Lower leg skin (tissue), 4 donors: ENCODE measurements at regions not wholly inside any gene's neighbourhood (a gene's known extent, or its start where the extent isn't known, plus 50 kb on each side); places are given as distances from the start of the nearest gene placed in this dataset.

ENCODE experiments used
- DNase-seq, 2 donors: peaks; one replicate each; pipeline ENCODE4 v3.0.0-alpha.2; 2019; ENCODE audit warnings: low spot score in 2 of 2
- H3K4me3 ChIP-seq: fragments of 200-600 bp; sonication (generic); 2 replicates; pipeline ENCODE4 v1.5.1; 2017; ENCODE audit warnings: mild to moderate bottlenecking, low read depth; ENCODE audit not compliant: poor library complexity, severe bottlenecking
- CTCF ChIP-seq, 3 donors: fragments of 450-650 bp; IDR thresholded peaks; one replicate each; pipeline ENCODE4 v1.5.1; 2016; ENCODE audit warnings: antibody characterized with exemption in 3 of 3, mild to moderate bottlenecking in 3 of 3, moderate library complexity in 2 of 3
- POLR2A ChIP-seq, 2 donors: fragments of 450-650 bp; IDR thresholded peaks; one replicate each; pipeline ENCODE4 v1.6.1; 2016 to 2017; ENCODE audit warnings: antibody characterized with exemption in 2 of 2, mild to moderate bottlenecking in 1 of 2, moderate library complexity in 1 of 2
- WGBS, 2 donors: methylation state at CpG; one replicate each; pipeline ENCODE4 v1.1.5; 2018; 5-methylcytosine and 5-hydroxymethylcytosine counted together
- intact Hi-C: fragments of 100-400 bp; cut with DNase I; formaldehyde crosslinking; loops from one replicate; pipeline ENCODE4 v1.15.0; 2023; ENCODE audit warnings: low total_unique reads

- no peak for TF ChIP-seq CTCF (IDR thresholded peaks at IDR 0.05)
- 67 to 81% methylated on average over 6 of the region's 6 CpGs for WGBS, 2 donors
- no peak overlapping the region for H3K4me3 ChIP-seq
- DNase-seq = peak; percentile 4 to 66
- intact Hi-C loops = no loop called here
These were observed 143.3 kb downstream of the KLF13 start for GRCh38 chr15:31469786-31470525.

- WGBS, 2 donors = 74 to 83% methylated on average over 2 of the region's 2 CpGs
- intact Hi-C loops = no loop called here
- DNase-seq = peak in 1 of 2 donors; percentile 18
- H3K4me3 ChIP-seq = no peak overlapping the region
- no peak for TF ChIP-seq CTCF (IDR thresholded peaks at IDR 0.05)
- no peak for TF ChIP-seq POLR2A (IDR thresholded peaks at IDR 0.05)
These were observed 144.1 kb downstream of the KLF13 start for GRCh38 chr15:31470756-31471155.

- 75 to 76% methylated on average over 7 of the region's 7 CpGs for WGBS, 2 donors
- no peak for TF ChIP-seq POLR2A (IDR thresholded peaks at IDR 0.05)
- no peak for TF ChIP-seq CTCF (IDR thresholded peaks at IDR 0.05)
- no peak overlapping the region for H3K4me3 ChIP-seq
- DNase-seq = peak; percentile 15 to 81
- intact Hi-C loops = no loop called here
These were observed 145.2 kb downstream of the KLF13 start for GRCh38 chr15:31471731-31472430.

- TF ChIP-seq CTCF (IDR thresholded peaks at IDR 0.05) (no peak), POLR2A (IDR thresholded peaks at IDR 0.05) (no peak)
- 17 to 26% methylated on average over 8 of the region's 8 CpGs for WGBS, 2 donors
- intact Hi-C loops = no loop called here
- DNase-seq = peak; percentile 31 to 90
- no peak overlapping the region for H3K4me3 ChIP-seq
These were observed 146.2 kb downstream of the KLF13 start for GRCh38 chr15:31472636-31473384.

- peak; percentile 13 to 84 for DNase-seq
- intact Hi-C loops = no loop called here
- 63 to 76% methylated on average over 6 of the region's 6 CpGs for WGBS, 2 donors
- TF ChIP-seq CTCF (IDR thresholded peaks at IDR 0.05) (no peak), POLR2A (IDR thresholded peaks at IDR 0.05) (no peak)
- H3K4me3 ChIP-seq = no peak overlapping the region
These were observed 146.9 kb downstream of the KLF13 start for GRCh38 chr15:31473385-31474058.
